ENCODE measurements at regions not wholly inside any gene's neighbourhood (a gene's known extent, or its start where the extent isn't known, plus 50 kb on each side); places are given as distances from the start of the nearest gene placed in this dataset.

DNA sequence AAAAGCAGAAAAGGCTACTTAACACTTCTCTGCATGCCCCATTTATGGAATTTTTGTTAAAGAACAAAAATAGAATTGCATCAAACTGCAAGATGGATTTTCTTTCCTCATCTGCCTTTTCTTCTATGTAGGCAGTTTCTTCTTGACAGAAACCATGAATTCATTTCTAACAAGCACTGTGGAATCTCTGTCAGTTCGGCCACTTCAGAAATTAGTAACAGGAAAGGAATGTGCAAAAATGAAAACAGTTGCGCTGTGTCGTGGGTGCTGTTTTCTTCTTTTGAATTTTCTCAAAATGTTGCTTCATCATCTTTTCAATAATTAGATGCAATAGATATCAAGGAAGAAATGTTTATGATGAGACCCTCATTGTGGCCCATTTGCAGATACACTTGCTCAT, 151.6 kb downstream of the FOXB1 start:
- H3K79me2 ChIP-seq (ENCODE audit: insufficient read depth, low read length), result no peaks in the 10 kb centered on the region

DNA sequence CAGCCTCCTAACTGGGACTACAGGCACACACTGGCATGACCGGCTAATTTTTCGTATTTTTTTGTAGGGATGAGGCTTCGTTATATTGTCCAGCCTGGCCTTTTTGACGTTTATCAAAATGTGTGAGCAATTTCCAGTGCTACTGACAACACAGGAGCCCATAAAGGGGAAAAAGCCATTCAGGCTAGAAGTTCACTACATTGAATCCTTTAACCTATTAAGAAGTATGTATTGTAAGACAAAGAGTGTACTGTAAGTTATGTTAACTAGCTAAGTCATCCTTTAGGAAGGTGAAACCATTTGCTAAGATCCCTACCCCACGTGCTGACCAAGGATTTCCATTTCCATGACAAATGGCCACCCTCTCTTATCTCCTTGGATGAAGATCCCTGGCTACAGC, 156.8 kb downstream of the FOXB1 start:
- TF ChIP-seq, protein P1, sequence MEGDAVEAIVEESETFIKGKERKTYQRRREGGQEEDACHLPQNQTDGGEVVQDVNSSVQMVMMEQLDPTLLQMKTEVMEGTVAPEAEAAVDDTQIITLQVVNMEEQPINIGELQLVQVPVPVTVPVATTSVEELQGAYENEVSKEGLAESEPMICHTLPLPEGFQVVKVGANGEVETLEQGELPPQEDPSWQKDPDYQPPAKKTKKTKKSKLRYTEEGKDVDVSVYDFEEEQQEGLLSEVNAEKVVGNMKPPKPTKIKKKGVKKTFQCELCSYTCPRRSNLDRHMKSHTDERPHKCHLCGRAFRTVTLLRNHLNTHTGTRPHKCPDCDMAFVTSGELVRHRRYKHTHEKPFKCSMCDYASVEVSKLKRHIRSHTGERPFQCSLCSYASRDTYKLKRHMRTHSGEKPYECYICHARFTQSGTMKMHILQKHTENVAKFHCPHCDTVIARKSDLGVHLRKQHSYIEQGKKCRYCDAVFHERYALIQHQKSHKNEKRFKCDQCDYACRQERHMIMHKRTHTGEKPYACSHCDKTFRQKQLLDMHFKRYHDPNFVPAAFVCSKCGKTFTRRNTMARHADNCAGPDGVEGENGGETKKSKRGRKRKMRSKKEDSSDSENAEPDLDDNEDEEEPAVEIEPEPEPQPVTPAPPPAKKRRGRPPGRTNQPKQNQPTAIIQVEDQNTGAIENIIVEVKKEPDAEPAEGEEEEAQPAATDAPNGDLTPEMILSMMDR (IDR thresholded peaks at IDR 0.05; ENCODE audit: extremely low read depth, low read depth, low read length), result no peak
- no peaks in the 10 kb centered on the region for H3K79me2 ChIP-seq (ENCODE audit: insufficient read depth, low read length)
- no peaks in the 10 kb centered on the region for H3K9me3 ChIP-seq (ENCODE audit: low read depth, low read length)
- H3K4me3 ChIP-seq (ENCODE audit: insufficient read depth, low read length), result no peak overlapping the region
- H2AFZ ChIP-seq (ENCODE audit: low read length), result no peak overlapping the region
- H3K36me3 ChIP-seq (ENCODE audit: insufficient read depth, low read length), result no peaks in the 10 kb centered on the region
- H3K4me2 ChIP-seq (ENCODE audit: insufficient read depth, low read length), result no peak overlapping the region
- H3K27ac ChIP-seq (ENCODE audit: low read depth, low read length), result no peak overlapping the region
- H4K20me1 ChIP-seq (ENCODE audit: insufficient read depth, low read length), result no peaks in the 10 kb centered on the region
- no peaks in the 10 kb centered on the region for H3K4me1 ChIP-seq (ENCODE audit: insufficient read depth, low read length)
- peaks cover 12% of the 10 kb centered on the region for H3K27me3 ChIP-seq (ENCODE audit: insufficient read depth, low read length)
- no peak for DNase-seq (ENCODE audit: insufficient read length, low spot score, missing footprints)

More for the DNA sequence above, 151.6 kb downstream of the FOXB1 start:
- H3K4me1 ChIP-seq (ENCODE audit: insufficient read depth, low read length), result peaks cover 5% of the 10 kb centered on the region
- peak; percentile 47 for DNase-seq (ENCODE audit: insufficient read length, low spot score, missing footprints)
- H3K9me3 ChIP-seq (ENCODE audit: low read depth, low read length), result no peaks in the 10 kb centered on the region
- no peaks in the 10 kb centered on the region for H3K36me3 ChIP-seq (ENCODE audit: insufficient read depth, low read length)
- TF ChIP-seq, protein P1 (IDR thresholded peaks at IDR 0.05; ENCODE audit: extremely low read depth, low read depth, low read length), result no peak
- no peak overlapping the region for H3K4me3 ChIP-seq (ENCODE audit: insufficient read depth, low read length)
- H3K4me2 ChIP-seq (ENCODE audit: insufficient read depth, low read length), result peak overlapping the region; percentile 53
- peaks cover 13% of the 10 kb centered on the region for H3K27me3 ChIP-seq (ENCODE audit: insufficient read depth, low read length)
- H2AFZ ChIP-seq (ENCODE audit: low read length), result no peak overlapping the region
- no peaks in the 10 kb centered on the region for H4K20me1 ChIP-seq (ENCODE audit: insufficient read depth, low read length)
- no peak overlapping the region for H3K27ac ChIP-seq (ENCODE audit: low read depth, low read length)

DNA sequence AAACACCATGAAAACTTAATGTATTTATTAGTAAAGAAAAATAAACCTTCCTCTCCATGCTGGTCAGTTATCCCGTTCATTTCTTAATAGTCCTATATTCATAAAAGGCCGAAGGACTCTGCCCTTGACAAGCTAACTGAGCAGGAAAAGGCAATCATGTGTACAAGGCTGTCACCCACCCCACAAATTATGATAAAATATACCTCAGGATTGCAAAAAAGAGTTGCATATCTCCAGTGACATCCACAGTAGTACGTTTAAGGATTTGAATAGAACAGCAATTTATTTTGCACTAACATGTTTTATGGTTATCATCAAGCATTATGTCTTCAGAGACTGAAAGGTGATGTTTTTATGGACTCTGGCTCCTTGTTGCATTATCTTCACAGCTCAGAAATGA, 157.6 kb downstream of the FOXB1 start:
- H2AFZ ChIP-seq (ENCODE audit: low read length), result no peak overlapping the region
- TF ChIP-seq, protein P1 (IDR thresholded peaks at IDR 0.05; ENCODE audit: extremely low read depth, low read depth, low read length), result no peak
- H3K36me3 ChIP-seq (ENCODE audit: insufficient read depth, low read length), result no peaks in the 10 kb centered on the region
- no peaks in the 10 kb centered on the region for H3K4me1 ChIP-seq (ENCODE audit: insufficient read depth, low read length)
- no peak overlapping the region for H3K4me3 ChIP-seq (ENCODE audit: insufficient read depth, low read length)
- H3K4me2 ChIP-seq (ENCODE audit: insufficient read depth, low read length), result no peak overlapping the region
- peaks cover 12% of the 10 kb centered on the region for H3K27me3 ChIP-seq (ENCODE audit: insufficient read depth, low read length)
- no peaks in the 10 kb centered on the region for H3K79me2 ChIP-seq (ENCODE audit: insufficient read depth, low read length)
- DNase-seq (ENCODE audit: insufficient read length, low spot score, missing footprints), result no peak
- no peaks in the 10 kb centered on the region for H3K9me3 ChIP-seq (ENCODE audit: low read depth, low read length)
- no peak overlapping the region for H3K27ac ChIP-seq (ENCODE audit: low read depth, low read length)
- no peaks in the 10 kb centered on the region for H4K20me1 ChIP-seq (ENCODE audit: insufficient read depth, low read length)

DNA sequence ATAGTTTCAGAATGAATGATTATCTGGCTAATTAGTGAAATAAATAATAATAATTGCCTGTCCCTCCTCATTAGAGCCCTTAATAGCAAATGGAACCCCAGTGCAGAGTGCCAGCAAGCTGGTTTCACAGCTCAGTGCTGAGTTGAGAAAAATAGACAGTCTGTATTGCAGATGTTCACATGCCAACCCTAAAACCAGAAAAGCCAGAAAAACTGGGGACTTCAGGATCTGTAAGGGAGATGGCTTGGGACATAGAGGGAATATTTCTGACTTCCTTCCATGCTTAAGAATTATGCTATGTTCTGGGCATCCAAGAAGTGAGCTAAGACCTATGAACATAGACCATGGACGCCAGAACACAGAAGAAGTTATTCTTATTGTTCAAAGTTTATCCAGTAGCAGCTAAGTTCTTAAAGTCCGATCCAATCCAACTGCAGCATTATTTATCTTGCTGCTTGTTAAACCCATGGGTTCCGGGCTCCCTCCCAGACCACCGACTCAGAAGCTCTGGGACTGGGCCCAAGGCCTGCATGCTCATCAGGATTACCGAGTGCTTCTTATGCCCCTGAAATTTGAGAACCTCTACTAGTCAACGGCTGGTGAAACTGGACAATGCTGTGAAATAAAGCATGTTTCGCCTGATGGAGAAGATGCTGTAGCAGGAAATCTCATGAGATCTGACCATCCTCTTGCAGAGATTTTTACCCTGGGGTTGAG, 158.3 kb downstream of the FOXB1 start:
- H2AFZ ChIP-seq (ENCODE audit: low read length), result no peak overlapping the region
- H3K79me2 ChIP-seq (ENCODE audit: insufficient read depth, low read length), result no peaks in the 10 kb centered on the region
- no peak overlapping the region for H3K27ac ChIP-seq (ENCODE audit: low read depth, low read length)
- no peaks in the 10 kb centered on the region for H3K36me3 ChIP-seq (ENCODE audit: insufficient read depth, low read length)
- H3K9me3 ChIP-seq (ENCODE audit: low read depth, low read length), result no peaks in the 10 kb centered on the region
- no peak overlapping the region for H3K4me2 ChIP-seq (ENCODE audit: insufficient read depth, low read length)
- H4K20me1 ChIP-seq (ENCODE audit: insufficient read depth, low read length), result no peaks in the 10 kb centered on the region
- H3K27me3 ChIP-seq (ENCODE audit: insufficient read depth, low read length), result peaks cover 12% of the 10 kb centered on the region
- no peak overlapping the region for H3K4me3 ChIP-seq (ENCODE audit: insufficient read depth, low read length)
- TF ChIP-seq, protein P1 (IDR thresholded peaks at IDR 0.05; ENCODE audit: extremely low read depth, low read depth, low read length), result no peak
- no peaks in the 10 kb centered on the region for H3K4me1 ChIP-seq (ENCODE audit: insufficient read depth, low read length)
- no peak for DNase-seq (ENCODE audit: insufficient read length, low spot score, missing footprints)

Data from osteoblast (primary cell).